ENCODE measurements at regions not wholly inside any gene's neighbourhood (a gene's known extent, or its start where the extent isn't known, plus 50 kb on each side); places are given as distances from the start of the nearest gene placed in this dataset.

DNA sequence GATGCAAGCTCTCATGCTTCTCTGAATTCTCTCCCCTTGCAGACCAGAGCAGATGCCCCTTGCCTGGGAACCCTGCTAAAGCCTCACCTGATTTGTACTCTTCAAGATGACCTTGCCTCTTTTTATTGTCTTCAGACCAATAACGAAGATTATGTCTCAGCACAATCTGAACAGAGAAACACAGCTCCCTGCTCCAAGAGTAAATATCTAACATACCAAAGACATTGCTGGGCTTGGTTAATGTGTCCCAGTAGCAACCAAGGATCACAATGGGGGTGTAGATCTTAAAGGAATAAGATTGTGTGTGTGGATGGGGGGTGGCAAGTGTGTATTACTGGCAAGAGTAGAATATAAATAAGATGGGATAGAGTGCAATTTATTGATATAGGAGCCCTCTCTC lies 67.6 kb upstream of the LHFPL2 start:
- TF ChIP-seq POLR2A (IDR thresholded peaks at IDR 0.05; ENCODE audit: extremely low read depth, insufficient read length): no peak
- TF ChIP-seq, protein P1, sequence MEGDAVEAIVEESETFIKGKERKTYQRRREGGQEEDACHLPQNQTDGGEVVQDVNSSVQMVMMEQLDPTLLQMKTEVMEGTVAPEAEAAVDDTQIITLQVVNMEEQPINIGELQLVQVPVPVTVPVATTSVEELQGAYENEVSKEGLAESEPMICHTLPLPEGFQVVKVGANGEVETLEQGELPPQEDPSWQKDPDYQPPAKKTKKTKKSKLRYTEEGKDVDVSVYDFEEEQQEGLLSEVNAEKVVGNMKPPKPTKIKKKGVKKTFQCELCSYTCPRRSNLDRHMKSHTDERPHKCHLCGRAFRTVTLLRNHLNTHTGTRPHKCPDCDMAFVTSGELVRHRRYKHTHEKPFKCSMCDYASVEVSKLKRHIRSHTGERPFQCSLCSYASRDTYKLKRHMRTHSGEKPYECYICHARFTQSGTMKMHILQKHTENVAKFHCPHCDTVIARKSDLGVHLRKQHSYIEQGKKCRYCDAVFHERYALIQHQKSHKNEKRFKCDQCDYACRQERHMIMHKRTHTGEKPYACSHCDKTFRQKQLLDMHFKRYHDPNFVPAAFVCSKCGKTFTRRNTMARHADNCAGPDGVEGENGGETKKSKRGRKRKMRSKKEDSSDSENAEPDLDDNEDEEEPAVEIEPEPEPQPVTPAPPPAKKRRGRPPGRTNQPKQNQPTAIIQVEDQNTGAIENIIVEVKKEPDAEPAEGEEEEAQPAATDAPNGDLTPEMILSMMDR (IDR thresholded peaks at IDR 0.05; ENCODE audit: low read depth, low read length): no peak
- no peak for TF ChIP-seq MYC (IDR thresholded peaks at IDR 0.05; ENCODE audit: low read depth, low read length)
